TTC549 (cell line): ENCODE measurements at regions not wholly inside any gene's neighbourhood (a gene's known extent, or its start where the extent isn't known, plus 50 kb on each side); places are given as distances from the start of the nearest gene placed in this dataset.
"Not testable (repeated sequence)": the region's sequence is repeated elsewhere in the genome, so short reads cannot be mapped to it uniquely, and the experiment has no call there.

ENCODE experiments used
- FAIRE-seq: peaks from 2 replicates; lab custom pipeline; 2012; peaks lifted over from hg19 to GRCh38; lab: Jason Lieb, UNC

DNA sequence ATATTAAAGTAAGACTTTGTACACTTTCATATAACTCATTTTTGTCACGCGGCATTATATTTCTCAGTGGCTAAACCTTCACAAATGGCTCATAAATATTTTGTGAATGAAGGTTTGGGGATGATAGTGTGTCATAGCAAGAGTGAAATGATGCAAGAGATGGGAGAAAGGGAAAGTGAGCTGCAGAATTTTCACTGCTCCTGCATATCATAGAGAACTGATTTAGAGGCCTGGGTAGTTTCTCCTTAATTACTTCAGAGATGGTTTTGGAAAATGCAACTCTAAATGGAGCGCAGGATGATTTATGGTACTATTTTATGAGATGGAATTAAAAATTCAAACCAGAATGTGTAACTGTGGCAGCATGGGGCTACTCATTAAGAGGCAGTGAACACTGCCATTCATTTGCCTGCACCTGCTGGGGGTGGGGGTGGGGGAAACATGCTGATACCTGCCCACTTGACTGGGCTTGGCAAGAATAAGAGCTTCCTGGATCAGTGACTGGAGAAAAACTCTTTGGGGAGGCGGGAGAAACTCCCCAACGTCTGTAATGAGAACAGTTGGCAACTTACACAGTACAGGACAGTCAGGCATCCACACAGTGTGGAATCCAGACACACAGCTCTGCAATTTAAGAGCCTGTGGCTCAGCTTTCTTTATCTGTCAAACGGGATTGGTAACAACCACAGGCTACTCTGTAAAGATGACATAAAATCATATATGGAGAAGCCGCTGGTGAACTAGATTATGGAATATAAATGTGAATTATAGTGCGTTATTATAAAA, 941.9 kb downstream of the SLC4A3 start:
- FAIRE-seq: no peak

GRCh38 chr2:220572385-220572784, 945.0 kb downstream of the SLC4A3 start:
- FAIRE-seq: no peak

- no peak for FAIRE-seq
Observed at GRCh38 chr2:220574038-220574437, 946.6 kb downstream of the SLC4A3 start.

DNA sequence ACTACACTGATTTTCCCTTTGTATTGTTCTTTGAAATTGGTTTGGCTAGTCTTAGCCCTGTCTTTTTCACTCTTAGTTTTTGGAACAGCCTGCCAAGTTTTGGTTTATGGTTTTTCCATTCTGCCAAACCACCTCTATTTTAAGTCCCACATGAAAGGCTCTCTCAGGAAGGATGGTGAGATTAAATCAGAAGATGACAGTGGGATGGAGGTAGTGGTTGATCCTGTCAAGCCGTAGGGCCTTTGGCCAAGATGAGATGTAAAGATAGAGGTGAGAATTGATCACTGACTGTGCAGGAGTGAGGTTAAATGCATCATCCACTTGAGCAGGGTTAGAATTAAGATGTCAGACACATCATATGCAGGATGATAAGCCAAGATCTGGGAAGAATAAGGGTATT, 948.5 kb downstream of the SLC4A3 start:
- FAIRE-seq: no peak

DNA sequence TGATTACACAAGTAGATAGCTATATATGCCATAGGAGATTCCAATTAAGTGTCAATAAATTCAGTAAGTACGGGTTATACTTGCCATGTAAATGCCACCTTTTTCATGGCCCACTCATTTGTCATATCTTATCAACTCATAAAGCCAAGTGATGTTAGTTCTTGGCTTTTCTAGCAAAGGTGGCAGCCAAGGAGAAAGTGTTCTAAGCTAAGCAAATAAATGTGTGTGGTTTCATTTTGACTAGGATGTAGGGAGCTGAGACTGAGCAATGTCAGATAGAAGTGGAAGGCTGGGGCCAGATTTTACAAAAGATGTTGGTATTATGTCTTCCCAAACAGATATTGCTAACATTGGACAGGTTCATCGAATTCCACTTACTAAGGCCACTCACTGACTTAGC, 952.0 kb downstream of the SLC4A3 start:
- FAIRE-seq: no peak

- no peak for FAIRE-seq
Observed at GRCh38 chr2:220580113-220580512, 952.7 kb downstream of the SLC4A3 start.

- no peak for FAIRE-seq
Observed at GRCh38 chr2:220583725-220584124, 956.3 kb downstream of the SLC4A3 start.

DNA sequence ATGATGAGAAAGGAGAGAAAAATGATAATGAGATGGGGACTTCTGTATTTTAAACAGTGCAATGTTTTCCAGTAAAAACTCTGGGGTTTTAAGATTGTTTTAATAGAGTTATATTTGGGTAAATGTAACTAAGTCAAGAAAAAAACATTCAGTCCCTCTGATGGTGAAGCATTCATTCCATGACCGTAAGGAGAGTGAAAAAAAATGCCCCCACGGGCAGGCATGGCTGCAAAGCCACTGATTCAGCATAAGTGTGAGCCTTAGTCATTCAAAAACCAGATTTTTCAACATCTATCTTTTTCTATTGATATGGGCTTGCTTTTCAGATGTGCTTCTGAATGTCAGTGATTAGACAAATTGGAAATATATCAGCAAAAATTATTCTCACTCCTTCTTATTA, 957.8 kb downstream of the SLC4A3 start:
- no peak for FAIRE-seq

- FAIRE-seq: no peak
Observed at GRCh38 chr2:220586980-220587530, 959.6 kb downstream of the SLC4A3 start.

GRCh38 chr2:220588148-220588547, 960.7 kb downstream of the SLC4A3 start:
- FAIRE-seq: no peak

DNA sequence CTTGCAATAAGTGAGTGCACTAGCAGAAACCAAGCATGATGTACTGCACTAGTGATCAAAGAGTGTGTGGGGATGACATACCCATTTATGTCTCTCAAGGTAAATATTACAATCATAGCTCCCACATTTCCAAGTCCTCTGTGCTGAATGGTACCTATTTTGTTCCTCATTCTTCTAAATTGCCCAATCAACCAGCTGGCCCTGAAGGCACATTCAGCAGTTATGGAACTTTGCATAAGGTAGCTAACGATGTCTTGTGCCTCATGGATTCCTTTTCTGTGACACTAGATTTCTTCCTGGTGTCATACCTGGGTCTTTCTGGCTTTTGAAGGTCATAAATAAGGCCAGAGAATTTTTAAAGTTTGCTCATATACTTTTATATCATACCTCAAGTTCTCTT, 963.0 kb downstream of the SLC4A3 start:
- no peak for FAIRE-seq

DNA sequence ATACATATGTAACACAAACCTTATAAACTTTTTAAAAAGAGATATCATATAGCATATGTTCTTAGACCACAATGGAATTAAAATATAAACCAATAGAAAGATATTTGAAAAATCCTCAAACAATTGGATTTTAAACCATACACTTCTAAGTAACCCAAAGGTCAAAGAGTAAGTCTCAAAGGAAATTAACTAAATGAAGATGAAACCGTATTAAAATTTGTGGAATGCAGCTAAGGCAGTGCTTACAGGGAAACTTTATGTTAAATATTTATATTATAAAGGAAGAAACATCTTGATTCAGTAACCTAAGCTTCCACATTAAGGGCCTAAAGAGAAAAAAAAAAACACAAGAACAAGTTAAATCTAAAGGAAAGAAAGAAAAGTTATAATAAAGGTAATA, 966.1 kb downstream of the SLC4A3 start:
- FAIRE-seq: no peak

DNA sequence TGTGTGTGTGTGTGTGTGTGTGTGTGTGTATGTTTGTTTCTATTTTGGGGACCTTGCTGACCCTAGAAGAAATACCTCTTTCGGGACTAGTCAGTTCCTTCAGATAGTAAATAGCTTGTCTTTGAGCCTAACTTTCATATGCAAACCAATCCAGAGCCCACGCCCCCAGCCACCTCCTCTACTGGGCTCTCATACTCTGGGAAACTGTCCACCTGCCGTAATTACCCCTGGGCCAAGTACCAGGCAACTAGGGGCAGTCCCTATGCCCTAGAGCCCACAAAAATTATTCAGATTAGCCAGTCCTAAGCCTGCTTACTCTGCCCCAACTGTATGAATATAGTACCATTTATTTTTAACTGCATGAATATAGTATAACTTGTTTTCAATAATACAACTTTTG, 970.4 kb downstream of the EPHA4 start:
- no peak for FAIRE-seq

DNA sequence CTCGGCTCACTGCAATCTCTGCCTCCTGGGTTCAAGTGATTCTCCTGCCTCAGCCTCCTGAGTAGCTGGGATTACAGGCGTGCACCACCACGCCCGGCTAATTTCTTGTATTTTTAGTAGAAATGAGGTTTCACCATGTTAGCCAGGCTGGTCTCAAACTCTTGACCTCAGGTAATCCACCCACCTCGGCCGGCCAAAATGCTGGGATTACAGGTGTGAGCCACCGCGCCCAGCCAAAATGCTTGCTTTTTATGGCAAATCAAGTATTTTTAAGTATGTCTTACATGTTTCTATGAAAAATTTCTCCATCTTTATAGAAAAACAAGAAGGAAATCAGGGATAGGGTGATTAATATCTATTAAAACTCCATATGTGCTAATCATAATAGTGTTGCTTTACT, 959.1 kb downstream of the EPHA4 start:
- not testable (repeated sequence) for FAIRE-seq

DNA sequence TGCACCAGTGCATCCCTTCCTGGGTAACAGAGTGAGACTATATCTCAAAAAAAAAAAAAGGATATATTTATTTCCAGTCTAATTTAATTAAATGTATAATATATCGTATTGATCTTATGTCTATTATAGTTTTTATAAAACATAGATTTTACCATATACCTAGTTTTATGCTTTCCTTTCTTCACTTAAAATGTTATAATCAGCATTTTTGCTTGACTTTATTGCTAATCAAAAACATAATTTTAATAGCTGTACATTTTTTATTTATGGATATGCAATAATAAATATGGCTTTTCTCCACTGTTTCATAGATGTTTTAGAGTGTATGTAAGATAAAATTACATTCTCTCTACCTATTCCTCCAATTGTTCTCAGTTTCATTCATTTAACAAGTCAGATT, 958.0 kb downstream of the EPHA4 start:
- no peak for FAIRE-seq

DNA sequence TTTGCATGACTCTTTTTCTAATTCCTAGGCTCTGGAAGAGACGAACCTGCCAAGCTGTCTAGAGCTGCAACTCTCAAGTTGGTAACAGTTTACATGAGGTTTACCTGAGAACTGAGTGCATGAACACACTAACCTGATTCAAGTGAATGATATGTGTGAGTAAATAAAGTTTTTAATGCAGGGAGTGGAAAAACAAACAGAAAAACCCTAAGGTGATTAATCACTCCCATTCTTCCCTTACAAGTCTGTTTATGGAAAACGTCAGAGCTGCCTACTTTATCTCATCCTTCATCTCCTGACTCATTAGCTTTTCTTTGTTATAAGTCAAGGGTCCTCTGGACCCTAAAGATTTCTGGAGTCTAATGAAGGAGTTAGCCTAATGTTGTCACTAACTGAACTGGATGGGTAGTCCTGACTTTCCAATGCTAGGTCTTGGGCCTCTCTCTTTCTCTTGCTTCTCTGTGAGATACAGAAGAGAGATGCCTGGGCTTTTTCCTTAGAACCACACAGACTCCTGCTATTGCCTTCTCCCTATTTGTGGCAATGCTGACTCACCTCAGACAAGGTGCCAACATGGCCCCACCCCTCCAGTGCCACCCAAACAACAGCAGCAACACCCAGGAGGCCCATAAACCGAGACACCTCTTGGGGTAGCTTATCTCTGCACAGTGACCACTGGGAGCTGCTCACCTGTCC, 952.4 kb downstream of the EPHA4 start:
- FAIRE-seq: no peak

DNA sequence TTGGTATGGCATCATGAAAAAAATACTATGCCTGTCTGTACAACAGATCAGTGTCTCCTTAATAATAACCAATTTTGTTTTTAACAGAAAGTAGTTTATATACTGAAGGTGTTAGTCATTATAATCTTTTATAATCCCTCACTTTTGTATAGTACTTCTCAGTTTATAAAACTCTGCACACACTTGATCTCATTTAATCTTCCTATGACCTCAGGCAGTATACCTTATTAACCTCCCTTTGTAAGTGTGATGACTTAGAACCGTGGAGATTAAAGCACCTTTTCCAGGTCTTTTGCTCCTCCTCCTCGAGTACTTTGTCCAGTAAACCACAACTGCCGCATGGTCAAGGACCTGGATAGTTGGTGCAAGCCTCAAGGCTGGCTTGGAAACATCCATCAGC, 945.5 kb downstream of the EPHA4 start:
- no peak for FAIRE-seq

GRCh38 chr2:220628252-220628651, 943.9 kb downstream of the EPHA4 start:
- no peak for FAIRE-seq

DNA sequence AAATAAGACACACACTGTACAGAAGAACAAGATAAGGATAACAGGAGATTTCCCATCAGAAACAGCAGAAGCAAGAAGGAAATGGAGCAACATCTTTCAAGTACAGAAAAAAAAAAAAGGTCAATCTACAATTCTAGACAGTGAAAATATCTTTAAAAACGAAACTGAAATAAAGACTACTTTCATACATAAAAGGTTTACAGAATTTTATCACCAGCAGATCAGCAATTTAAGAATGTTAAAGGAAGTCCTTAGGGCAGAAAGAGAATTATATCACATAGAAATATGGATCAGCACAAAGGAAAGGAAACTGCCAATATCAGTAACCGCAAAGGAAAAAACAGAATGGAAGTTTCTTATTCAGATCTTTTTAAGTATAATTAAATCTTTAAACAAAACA, 931.0 kb downstream of the EPHA4 start:
- FAIRE-seq: no peak

DNA sequence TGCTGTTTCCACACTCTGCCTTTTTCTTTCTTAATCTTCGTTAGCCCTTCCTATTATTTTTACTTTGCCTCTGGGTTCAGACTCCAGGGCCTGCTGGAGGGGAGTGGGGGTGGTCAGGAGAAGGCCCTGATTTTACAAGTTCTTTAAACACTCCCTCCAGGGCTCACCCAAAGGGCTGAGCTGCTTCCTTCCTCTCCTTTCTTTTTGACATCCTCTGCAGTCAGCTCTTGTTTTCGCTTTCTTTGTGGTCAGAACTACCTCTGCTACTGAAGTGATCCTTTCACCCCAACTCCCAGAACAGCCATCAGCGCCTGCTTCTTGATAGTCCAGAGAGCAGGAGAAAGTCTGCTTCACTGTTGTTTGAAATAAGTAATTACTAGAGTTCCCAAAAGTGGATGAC, 925.7 kb downstream of the EPHA4 start:
- FAIRE-seq: no peak

- FAIRE-seq: no peak
Observed at GRCh38 chr2:220648628-220649027, 923.5 kb downstream of the EPHA4 start.

DNA sequence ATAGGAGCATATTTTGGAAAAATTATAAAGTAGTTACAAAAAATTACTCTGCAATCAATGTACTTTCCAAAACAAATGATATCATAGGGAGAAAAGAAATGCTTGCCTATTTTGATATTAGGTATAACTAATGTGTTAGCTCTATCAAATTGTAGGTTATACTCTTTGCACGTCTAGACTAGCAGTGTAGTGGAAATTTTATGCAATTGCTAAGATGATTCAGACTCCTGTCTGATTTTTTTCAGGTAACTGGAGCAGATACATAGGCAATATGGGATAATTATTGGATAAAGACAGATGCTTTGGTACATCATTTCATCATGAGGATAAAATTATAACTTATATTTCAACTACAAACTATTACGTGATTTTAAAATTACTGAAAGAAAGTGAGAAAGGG, 918.3 kb downstream of the EPHA4 start:
- no peak for FAIRE-seq

DNA sequence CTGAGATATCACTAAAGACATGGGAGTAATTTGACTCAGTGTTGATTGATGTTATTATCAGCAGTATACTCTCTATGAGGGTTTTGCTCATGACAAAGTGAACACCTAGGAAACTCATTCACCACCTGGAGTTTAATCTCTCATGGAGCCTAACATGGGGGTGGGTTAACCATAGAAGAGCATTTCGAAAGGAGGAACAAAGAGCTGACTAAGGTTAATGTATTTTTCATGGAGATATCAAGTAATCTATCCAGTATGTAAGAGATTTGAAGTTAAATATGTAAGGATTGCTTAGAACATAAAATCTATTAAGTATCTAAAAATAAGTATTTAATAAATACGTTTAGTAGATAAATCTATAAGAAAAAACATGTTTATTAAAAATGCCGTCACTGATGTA, 917.8 kb downstream of the EPHA4 start:
- no peak for FAIRE-seq
